ENCODE measurements at regions not wholly inside any gene's neighbourhood (a gene's known extent, or its start where the extent isn't known, plus 50 kb on each side); places are given as distances from the start of the nearest gene placed in this dataset.

DNA sequence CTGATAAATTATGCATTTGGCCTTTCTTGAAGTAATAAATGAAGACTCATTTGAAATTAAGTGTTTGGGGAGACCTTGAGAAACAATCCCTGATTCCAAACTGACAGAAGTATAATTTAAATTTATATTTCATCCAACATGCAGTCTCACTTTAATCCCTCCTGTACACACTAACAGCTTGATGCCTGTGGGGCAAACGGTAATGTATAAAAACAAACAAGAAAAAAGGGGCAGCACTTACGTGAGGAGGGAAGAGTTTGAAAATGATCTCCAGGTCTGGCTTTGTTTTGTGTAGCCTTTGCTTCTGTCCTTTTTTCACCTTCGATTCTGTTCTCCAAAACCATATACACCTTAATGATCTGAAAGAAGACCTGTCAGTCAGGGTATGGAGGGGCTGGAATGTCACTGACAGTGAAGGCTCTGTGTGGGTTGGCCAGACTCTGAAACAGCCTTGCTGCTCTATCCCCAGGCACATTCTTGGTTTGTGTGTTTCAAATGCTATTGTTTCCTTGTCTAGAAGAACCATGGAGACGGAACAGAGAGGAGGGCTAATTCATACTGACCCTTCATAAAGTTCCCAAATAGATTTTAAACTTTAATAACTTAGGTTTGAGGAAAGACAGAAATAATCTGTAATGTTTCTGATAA lies 338.2 kb upstream of the WWC1 start:
- Histone ChIP-seq H3K36me3 (ENCODE audit: low read depth) (no peaks in the 10 kb centered on the region), H3K4me1 (ENCODE audit: insufficient read depth, poor library complexity, severe bottlenecking) (peaks cover 9% of the 10 kb centered on the region), H3K27me3 (ENCODE audit: insufficient read depth, poor library complexity, severe bottlenecking) (no peaks in the 10 kb centered on the region), H3K27ac (ENCODE audit: poor library complexity, severe bottlenecking) (no peak overlapping the region), H3K4me3 (ENCODE audit: severe bottlenecking) (no peak overlapping the region), H3K9me3 (ENCODE audit: severe bottlenecking) (peaks cover 6% of the 10 kb centered on the region)
- peak; percentile 48; the same call in 1 of the 3 replicates for ATAC-seq (ENCODE audit: low read depth)
- DNase-seq (ENCODE audit: low spot score), result no peak
- TF ChIP-seq, protein P1, sequence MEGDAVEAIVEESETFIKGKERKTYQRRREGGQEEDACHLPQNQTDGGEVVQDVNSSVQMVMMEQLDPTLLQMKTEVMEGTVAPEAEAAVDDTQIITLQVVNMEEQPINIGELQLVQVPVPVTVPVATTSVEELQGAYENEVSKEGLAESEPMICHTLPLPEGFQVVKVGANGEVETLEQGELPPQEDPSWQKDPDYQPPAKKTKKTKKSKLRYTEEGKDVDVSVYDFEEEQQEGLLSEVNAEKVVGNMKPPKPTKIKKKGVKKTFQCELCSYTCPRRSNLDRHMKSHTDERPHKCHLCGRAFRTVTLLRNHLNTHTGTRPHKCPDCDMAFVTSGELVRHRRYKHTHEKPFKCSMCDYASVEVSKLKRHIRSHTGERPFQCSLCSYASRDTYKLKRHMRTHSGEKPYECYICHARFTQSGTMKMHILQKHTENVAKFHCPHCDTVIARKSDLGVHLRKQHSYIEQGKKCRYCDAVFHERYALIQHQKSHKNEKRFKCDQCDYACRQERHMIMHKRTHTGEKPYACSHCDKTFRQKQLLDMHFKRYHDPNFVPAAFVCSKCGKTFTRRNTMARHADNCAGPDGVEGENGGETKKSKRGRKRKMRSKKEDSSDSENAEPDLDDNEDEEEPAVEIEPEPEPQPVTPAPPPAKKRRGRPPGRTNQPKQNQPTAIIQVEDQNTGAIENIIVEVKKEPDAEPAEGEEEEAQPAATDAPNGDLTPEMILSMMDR (IDR thresholded peaks at IDR 0.05; ENCODE audit: poor library complexity, severe bottlenecking), result no peak

DNA sequence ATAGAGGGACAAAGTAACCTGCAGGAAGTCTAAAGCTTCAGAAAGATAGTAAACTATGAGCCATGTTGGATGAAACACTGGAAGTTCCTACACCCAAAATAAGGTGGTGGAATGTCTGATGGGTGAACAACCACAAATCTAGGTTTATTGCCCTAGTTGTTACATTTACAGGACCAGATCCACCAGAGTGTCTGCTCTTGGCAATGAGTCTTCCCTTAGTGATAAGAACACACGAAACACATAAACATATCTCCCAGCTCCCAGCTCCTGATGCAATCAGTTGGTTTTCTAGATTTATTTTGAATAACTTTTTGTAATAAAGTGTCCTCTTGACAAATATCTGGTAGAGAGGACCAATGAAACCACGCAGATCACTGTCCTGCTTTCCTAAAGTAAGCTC lies 329.7 kb upstream of the WWC1 start:
- ATAC-seq (ENCODE audit: low read depth) (no peak), DNase-seq (ENCODE audit: low spot score) (no peak)
- no peaks in the 10 kb centered on the region for H3K36me3 ChIP-seq (ENCODE audit: low read depth)
- H3K4me3 ChIP-seq (ENCODE audit: severe bottlenecking), result no peak overlapping the region
- H3K27ac ChIP-seq (ENCODE audit: poor library complexity, severe bottlenecking), result no peak overlapping the region
- peaks cover 6% of the 10 kb centered on the region for H3K9me3 ChIP-seq (ENCODE audit: severe bottlenecking)
- H3K27me3 ChIP-seq (ENCODE audit: insufficient read depth, poor library complexity, severe bottlenecking), result no peaks in the 10 kb centered on the region
- TF ChIP-seq, protein P1 (IDR thresholded peaks at IDR 0.05; ENCODE audit: poor library complexity, severe bottlenecking), result no peak
- no peaks in the 10 kb centered on the region for H3K4me1 ChIP-seq (ENCODE audit: insufficient read depth, poor library complexity, severe bottlenecking)

DNA sequence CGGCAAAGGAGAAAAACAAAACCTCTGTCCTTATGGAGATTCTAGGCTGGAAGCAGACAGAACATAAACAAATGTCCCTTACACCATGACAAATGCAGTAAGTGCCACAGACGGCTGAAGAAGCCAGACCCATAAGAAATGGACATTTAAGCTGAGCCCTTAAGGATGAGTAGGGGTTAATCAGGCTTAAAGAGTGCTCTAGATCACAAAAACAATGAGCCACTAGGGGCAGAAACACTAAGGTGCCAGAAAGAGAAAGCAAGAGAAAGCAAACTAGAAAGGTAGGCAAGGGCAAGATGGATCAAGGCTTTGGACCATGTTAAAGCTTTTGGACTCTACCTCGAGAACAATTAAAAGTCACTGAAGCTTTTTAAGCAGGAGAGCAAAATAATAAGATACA lies 326.9 kb upstream of the WWC1 start:
- Histone ChIP-seq H3K9me3 (ENCODE audit: severe bottlenecking) (no peaks in the 10 kb centered on the region), H3K36me3 (ENCODE audit: low read depth) (no peaks in the 10 kb centered on the region), H3K27me3 (ENCODE audit: insufficient read depth, poor library complexity, severe bottlenecking) (no peaks in the 10 kb centered on the region), H3K4me3 (ENCODE audit: severe bottlenecking) (no peak overlapping the region), H3K4me1 (ENCODE audit: insufficient read depth, poor library complexity, severe bottlenecking) (no peaks in the 10 kb centered on the region), H3K27ac (ENCODE audit: poor library complexity, severe bottlenecking) (no peak overlapping the region)
- DNase-seq (ENCODE audit: low spot score), result no peak
- TF ChIP-seq, protein P1 (IDR thresholded peaks at IDR 0.05; ENCODE audit: poor library complexity, severe bottlenecking), result peak; percentile 51
- ATAC-seq (ENCODE audit: low read depth), result peak; percentile 57; the same call in 2 of the 3 replicates

DNA sequence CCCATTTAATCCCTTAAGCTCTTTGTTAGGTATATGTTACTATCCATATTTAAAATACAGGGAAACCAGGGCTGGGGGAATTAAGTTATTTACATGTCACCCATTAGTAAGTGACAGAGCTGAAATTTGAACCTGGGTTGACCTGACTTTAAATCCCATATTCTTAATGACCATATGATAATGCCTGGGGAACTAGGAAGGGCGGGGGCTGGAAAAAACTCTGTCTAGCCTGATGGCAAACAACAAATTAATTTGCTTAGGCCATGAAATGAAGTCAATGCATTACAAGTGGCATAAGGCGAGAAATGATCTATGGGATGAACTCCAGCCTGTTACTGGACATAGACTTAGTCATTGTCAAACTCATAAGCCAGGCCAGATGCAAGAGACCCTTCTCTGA lies 325.7 kb upstream of the WWC1 start:
- Histone ChIP-seq H3K27me3 (ENCODE audit: insufficient read depth, poor library complexity, severe bottlenecking) (no peaks in the 10 kb centered on the region), H3K27ac (ENCODE audit: poor library complexity, severe bottlenecking) (no peak overlapping the region), H3K4me1 (ENCODE audit: insufficient read depth, poor library complexity, severe bottlenecking) (no peaks in the 10 kb centered on the region), H3K36me3 (ENCODE audit: low read depth) (no peaks in the 10 kb centered on the region), H3K9me3 (ENCODE audit: severe bottlenecking) (no peaks in the 10 kb centered on the region), H3K4me3 (ENCODE audit: severe bottlenecking) (no peak overlapping the region)
- TF ChIP-seq, protein P1 (IDR thresholded peaks at IDR 0.05; ENCODE audit: poor library complexity, severe bottlenecking), result no peak
- no peak for DNase-seq (ENCODE audit: low spot score)
- ATAC-seq (ENCODE audit: low read depth), result no peak

DNA sequence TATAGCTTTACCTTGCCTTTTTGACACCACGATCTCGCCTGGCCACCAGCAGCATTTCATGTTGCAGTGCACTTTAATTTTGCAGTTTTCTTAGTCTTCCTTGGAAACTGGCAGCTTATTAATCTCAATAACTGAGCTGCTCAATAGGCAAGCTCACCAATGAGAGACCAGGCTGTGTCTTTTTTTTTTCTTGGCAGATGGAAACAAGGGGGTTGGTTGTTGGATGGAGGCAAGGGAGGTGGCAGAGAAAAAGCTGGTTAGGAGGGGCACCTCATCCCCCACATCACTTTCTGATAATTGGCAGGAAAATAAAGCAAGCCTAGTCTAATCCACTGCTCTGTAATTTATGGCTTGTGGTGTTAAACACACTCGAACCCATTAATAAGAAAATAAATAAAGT lies 324.5 kb upstream of the WWC1 start:
- H3K36me3 ChIP-seq (ENCODE audit: low read depth), result no peaks in the 10 kb centered on the region
- no peaks in the 10 kb centered on the region for H3K9me3 ChIP-seq (ENCODE audit: severe bottlenecking)
- ATAC-seq (ENCODE audit: low read depth) (no peak), DNase-seq (ENCODE audit: low spot score) (no peak)
- no peaks in the 10 kb centered on the region for H3K27me3 ChIP-seq (ENCODE audit: insufficient read depth, poor library complexity, severe bottlenecking)
- H3K27ac ChIP-seq (ENCODE audit: poor library complexity, severe bottlenecking), result no peak overlapping the region
- no peak overlapping the region for H3K4me3 ChIP-seq (ENCODE audit: severe bottlenecking)
- no peaks in the 10 kb centered on the region for H3K4me1 ChIP-seq (ENCODE audit: insufficient read depth, poor library complexity, severe bottlenecking)
- TF ChIP-seq, protein P1 (IDR thresholded peaks at IDR 0.05; ENCODE audit: poor library complexity, severe bottlenecking), result no peak
